Effector memory CD4-positive, alpha-beta T cell (primary cell): ENCODE measurements at regions not wholly inside any gene's neighbourhood (a gene's known extent, or its start where the extent isn't known, plus 50 kb on each side); places are given as distances from the start of the nearest gene placed in this dataset.

Experiments used
- DNase-seq, 3 donors: peaks; one replicate each; pipeline ENCODE4 v3.0.0-alpha.2; 2020
- H3K27ac ChIP-seq: 2 replicates; pipeline ENCODE4 v1.7.0; 2013; ENCODE audit warnings: mild to moderate bottlenecking, low read length, moderate library complexity; ENCODE audit not compliant: insufficient read depth, poor library complexity, severe bottlenecking
- H3K27me3 ChIP-seq: replicated peaks from 2 replicates; pipeline ENCODE4 v1.7.0; 2013; ENCODE audit warnings: mild to moderate bottlenecking, low read length; ENCODE audit not compliant: insufficient read depth, control insufficient read depth, poor library complexity, severe bottlenecking
- H3K36me3 ChIP-seq: 2 replicates; pipeline ENCODE4 v1.7.0; 2013; ENCODE audit warnings: mild to moderate bottlenecking, low read length, moderate library complexity; ENCODE audit not compliant: control insufficient read depth, insufficient read depth
- H3K4me1 ChIP-seq: 2 replicates; pipeline ENCODE4 v1.7.0; 2013; ENCODE audit warnings: low read length, mild to moderate bottlenecking; ENCODE audit not compliant: control insufficient read depth, insufficient read depth, poor library complexity, severe bottlenecking
- H3K4me3 ChIP-seq: 2 replicates; pipeline ENCODE4 v1.7.0; 2013; ENCODE audit warnings: low read length, low read depth, mild to moderate bottlenecking; ENCODE audit not compliant: insufficient read depth, poor library complexity, severe bottlenecking
- H3K9me3 ChIP-seq: 2 replicates; pipeline ENCODE4 v1.7.0; 2013; ENCODE audit warnings: mild to moderate bottlenecking, low read length, moderate library complexity; ENCODE audit not compliant: control insufficient read depth

- H3K27ac ChIP-seq = no peak overlapping the region
- H3K27me3 ChIP-seq = no peaks in the 10 kb centered on the region
- no peaks in the 10 kb centered on the region for H3K9me3 ChIP-seq
- no peak overlapping the region for H3K4me3 ChIP-seq
- no peak for DNase-seq
- H3K36me3 ChIP-seq = no peaks in the 10 kb centered on the region
- no peaks in the 10 kb centered on the region for H3K4me1 ChIP-seq
Measured at GRCh38 chrX:20352504-20352903, 85.8 kb upstream of the RPS6KA3 start.

DNA sequence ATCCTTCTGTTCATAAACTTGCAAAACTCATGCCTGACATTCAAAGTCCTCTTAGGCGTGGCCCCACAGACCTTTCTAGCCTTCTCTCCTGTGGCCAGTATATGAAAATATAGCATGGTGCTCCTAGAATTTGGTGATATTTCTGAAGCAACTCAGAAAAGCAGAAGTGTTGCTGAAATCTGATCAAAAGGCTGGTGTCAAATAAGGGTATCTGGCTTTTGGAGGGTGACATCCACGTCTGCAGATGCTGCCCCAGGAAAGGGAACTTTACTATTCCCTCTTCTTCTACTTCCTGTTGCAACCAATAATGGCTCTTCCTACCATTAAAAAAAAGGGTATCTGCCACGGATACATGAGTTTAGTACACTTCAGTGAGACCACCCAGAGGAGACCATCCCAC is 83.9 kb upstream of the RPS6KA3 start:
- H3K9me3 ChIP-seq = no peaks in the 10 kb centered on the region
- DNase-seq = no peak
- H3K4me3 ChIP-seq = no peak overlapping the region
- no peaks in the 10 kb centered on the region for H3K36me3 ChIP-seq
- H3K27ac ChIP-seq = no peak overlapping the region
- H3K27me3 ChIP-seq = no peaks in the 10 kb centered on the region
- no peaks in the 10 kb centered on the region for H3K4me1 ChIP-seq

DNA sequence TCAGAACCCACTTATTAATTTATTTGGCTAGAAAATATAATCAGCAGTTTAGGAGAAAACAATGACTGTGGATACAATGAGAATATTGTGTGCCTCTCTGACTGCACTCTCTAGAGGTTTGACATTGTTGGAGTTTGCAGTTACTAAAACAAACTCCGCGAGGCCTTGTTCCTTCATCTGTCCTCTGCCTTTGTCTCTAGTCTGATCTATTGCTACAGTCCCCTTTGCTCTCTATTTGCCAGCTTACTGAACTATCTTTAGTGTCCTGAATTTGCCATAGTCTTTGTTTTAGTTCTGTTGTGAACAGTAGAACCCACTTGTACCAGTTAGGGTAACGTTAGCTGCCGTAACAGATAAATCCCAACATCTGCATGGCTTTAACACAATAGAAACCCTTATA is 81.4 kb upstream of the RPS6KA3 start:
- no peaks in the 10 kb centered on the region for H3K27me3 ChIP-seq
- H3K27ac ChIP-seq = no peak overlapping the region
- H3K4me1 ChIP-seq = no peaks in the 10 kb centered on the region
- no peaks in the 10 kb centered on the region for H3K36me3 ChIP-seq
- no peaks in the 10 kb centered on the region for H3K9me3 ChIP-seq
- H3K4me3 ChIP-seq = no peak overlapping the region
- no peak for DNase-seq

GRCh38 chrX:20347481-20347880 is 80.8 kb upstream of the RPS6KA3 start:
- no peaks in the 10 kb centered on the region for H3K9me3 ChIP-seq
- no peak overlapping the region for H3K4me3 ChIP-seq
- H3K27ac ChIP-seq = no peak overlapping the region
- no peaks in the 10 kb centered on the region for H3K27me3 ChIP-seq
- no peak for DNase-seq
- H3K4me1 ChIP-seq = no peaks in the 10 kb centered on the region
- H3K36me3 ChIP-seq = no peaks in the 10 kb centered on the region

- H3K27ac ChIP-seq = no peak overlapping the region
- no peaks in the 10 kb centered on the region for H3K4me1 ChIP-seq
- H3K36me3 ChIP-seq = no peaks in the 10 kb centered on the region
- no peak for DNase-seq
- H3K9me3 ChIP-seq = no peaks in the 10 kb centered on the region
- H3K4me3 ChIP-seq = no peak overlapping the region
- H3K27me3 ChIP-seq = no peaks in the 10 kb centered on the region
Measured at GRCh38 chrX:20333672-20334071, 67.0 kb upstream of the RPS6KA3 start.

- Histone ChIP-seq H3K27ac (no peak overlapping the region), H3K9me3 (no peaks in the 10 kb centered on the region), H3K4me1 (no peaks in the 10 kb centered on the region), H3K36me3 (no peaks in the 10 kb centered on the region), H3K4me3 (no peak overlapping the region), H3K27me3 (no peaks in the 10 kb centered on the region)
- no peak for DNase-seq
Measured at GRCh38 chrX:20330545-20330944, 63.8 kb upstream of the RPS6KA3 start.

GRCh38 chrX:20329435-20329834 is 62.7 kb upstream of the RPS6KA3 start:
- no peak for DNase-seq
- Histone ChIP-seq H3K27me3 (no peaks in the 10 kb centered on the region), H3K36me3 (no peaks in the 10 kb centered on the region), H3K27ac (no peak overlapping the region), H3K4me1 (no peaks in the 10 kb centered on the region), H3K4me3 (no peak overlapping the region), H3K9me3 (no peaks in the 10 kb centered on the region)

- Histone ChIP-seq H3K27me3 (no peaks in the 10 kb centered on the region), H3K4me1 (peaks cover 5% of the 10 kb centered on the region), H3K36me3 (no peaks in the 10 kb centered on the region), H3K27ac (no peak overlapping the region), H3K4me3 (no peak overlapping the region), H3K9me3 (no peaks in the 10 kb centered on the region)
- DNase-seq = no peak
Measured at GRCh38 chrX:20325786-20326388, 59.2 kb upstream of the RPS6KA3 start.

DNA sequence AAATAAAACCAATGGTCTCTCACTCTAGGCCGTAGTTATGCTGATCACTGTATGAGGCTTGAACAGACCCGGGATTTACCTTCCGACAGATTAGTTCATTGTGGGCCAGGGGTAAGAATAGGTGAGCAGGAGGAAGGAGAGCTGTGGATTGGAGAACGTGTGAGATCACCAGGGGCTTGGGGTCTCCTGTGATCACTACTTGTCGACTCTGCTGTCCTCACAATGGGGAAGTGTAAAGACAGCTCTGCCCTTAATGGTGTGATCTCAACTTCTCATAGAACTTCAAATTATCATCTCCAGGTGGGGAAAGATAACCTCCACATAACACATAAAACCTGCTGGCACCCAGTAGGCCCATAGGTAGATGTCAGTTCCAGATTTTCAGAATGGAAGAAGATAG is 56.2 kb upstream of the RPS6KA3 start:
- no peaks in the 10 kb centered on the region for H3K9me3 ChIP-seq
- H3K4me3 ChIP-seq = no peak overlapping the region
- peaks cover 5% of the 10 kb centered on the region for H3K4me1 ChIP-seq
- H3K36me3 ChIP-seq = no peaks in the 10 kb centered on the region
- no peaks in the 10 kb centered on the region for H3K27me3 ChIP-seq
- no peak for DNase-seq
- no peak overlapping the region for H3K27ac ChIP-seq

GRCh38 chrX:20320461-20321159 is 53.9 kb upstream of the RPS6KA3 start:
- no peak for DNase-seq
- Histone ChIP-seq H3K27ac (peak overlapping the region; percentile 0), H3K4me1 (peaks cover 5% of the 10 kb centered on the region), H3K27me3 (no peaks in the 10 kb centered on the region), H3K36me3 (no peaks in the 10 kb centered on the region), H3K9me3 (no peaks in the 10 kb centered on the region), H3K4me3 (no peak overlapping the region)
